ENCODE measurements at regions not wholly inside any gene's neighbourhood (a gene's known extent, or its start where the extent isn't known, plus 50 kb on each side); places are given as distances from the start of the nearest gene placed in this dataset.

GRCh38 chr12:105855361-105856047, 283.2 kb downstream of the NUAK1 start (continued):
- TF ChIP-seq CTCF (IDR thresholded peaks at IDR 0.05 in 2 of 3, conservative IDR thresholded peaks at IDR 0.05 in 1 of 3; ENCODE audit: borderline replicate concordance in 1 of 3, insufficient read depth in 1 of 3, low read depth in 2 of 3, low read length in 2 of 3), result no peak

GRCh38 chr12:105856048-105856405, 282.7 kb downstream of the NUAK1 start:
- RAD21 ChIA-PET (ENCODE audit: low non-redundant PET in 1 of 2, low total read pairs in 2 of 2, uncharacterized antibody in 2 of 2, unreplicated experiment in 2 of 2), result no interaction called here
- TF ChIP-seq ZNF274 (IDR thresholded peaks at IDR 0.05; ENCODE audit: low read depth, low read length) (no peak), MAX (IDR thresholded peaks at IDR 0.05) (no peak)
- Histone ChIP-seq H3K4me3 (replicated peaks in 1 of 2; ENCODE audit: low read depth in 1 of 2, low read length in 2 of 2) (no peak overlapping the region), H3K9ac (ENCODE audit: low read length) (no peak overlapping the region), H3K9me3 (ENCODE audit: control insufficient read depth in 1 of 2, insufficient read depth in 1 of 2, low read depth in 1 of 2, low read length in 2 of 2) (no peaks in the 10 kb centered on the region), H3K36me3 (ENCODE audit: control insufficient read depth in 1 of 2, insufficient read depth in 2 of 2, low read length in 2 of 2) (no peaks in the 10 kb centered on the region), H2AFZ (ENCODE audit: low read depth, low read length, poor library complexity, severe bottlenecking) (no peak overlapping the region), H3K9me2 (ENCODE audit: insufficient read depth) (no peaks in the 10 kb centered on the region), H3K27ac (ENCODE audit: low read depth, low read length) (no peak overlapping the region), H3K27me3 (ENCODE audit: insufficient read depth, low read length) (no peaks in the 10 kb centered on the region; the same call in 1 of the 2 replicates), H3K4me2 (ENCODE audit: low read length) (no peak overlapping the region), H3K79me2 (ENCODE audit: insufficient read depth, low read length) (no peaks in the 10 kb centered on the region), H3K4me1 (ENCODE audit: control insufficient read depth in 1 of 2, insufficient read depth in 2 of 2, low read length in 2 of 2) (no peaks in the 10 kb centered on the region), H4K20me1 (ENCODE audit: insufficient read depth) (no peaks in the 10 kb centered on the region)
- intact Hi-C loops (cut with micrococcal nuclease), result no loop called here
- POLR2A ChIA-PET, result no interaction called here
- ATAC-seq (no peak), DNase-seq (ENCODE audit: low read depth, low spot score) (no peak)
- CTCF ChIA-PET, result no interaction called here
- BruUV-seq (replicated peaks), result no TSS peak
